ENCODE measurements at regions not wholly inside any gene's neighbourhood (a gene's known extent, or its start where the extent isn't known, plus 50 kb on each side); places are given as distances from the start of the nearest gene placed in this dataset.
"Not testable (repeated sequence)": the region's sequence is repeated elsewhere in the genome, so short reads cannot be mapped to it uniquely, and the experiment has no call there.

DNA sequence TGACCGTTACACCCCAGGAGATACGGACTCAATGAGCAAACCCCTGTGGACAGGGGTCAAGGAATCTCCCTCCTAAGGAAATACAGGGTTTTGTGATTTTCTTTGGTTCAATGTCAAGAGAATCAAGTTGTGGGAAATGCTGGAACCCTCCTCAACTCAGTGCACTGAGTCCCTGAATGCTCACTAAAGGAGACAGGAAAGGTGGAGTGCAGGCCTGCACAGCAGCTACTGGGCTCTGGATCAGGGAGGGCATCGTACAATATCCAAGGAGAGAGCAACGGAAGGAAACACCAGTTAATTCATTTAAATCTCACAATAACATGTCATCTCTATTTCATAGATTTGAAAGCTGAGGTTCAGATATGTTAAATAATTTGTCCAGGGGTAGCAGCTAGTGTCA is 263.5 kb upstream of the PLGLB1 start:
- H3K9me3 ChIP-seq; DNase-seq; H3K4me1 ChIP-seq; intact Hi-C loops (cut with DNase I; ENCODE audit: low total_unique reads); H3K27me3 ChIP-seq (replicated peaks in 1 of 7); H3K36me3 ChIP-seq; H3K4me3 ChIP-seq; H3K27ac ChIP-seq: not testable (repeated sequence)
- WGBS, 5 donors: 66 to 81% (median 79%) methylated on average over 4 of the region's 4 CpGs

DNA sequence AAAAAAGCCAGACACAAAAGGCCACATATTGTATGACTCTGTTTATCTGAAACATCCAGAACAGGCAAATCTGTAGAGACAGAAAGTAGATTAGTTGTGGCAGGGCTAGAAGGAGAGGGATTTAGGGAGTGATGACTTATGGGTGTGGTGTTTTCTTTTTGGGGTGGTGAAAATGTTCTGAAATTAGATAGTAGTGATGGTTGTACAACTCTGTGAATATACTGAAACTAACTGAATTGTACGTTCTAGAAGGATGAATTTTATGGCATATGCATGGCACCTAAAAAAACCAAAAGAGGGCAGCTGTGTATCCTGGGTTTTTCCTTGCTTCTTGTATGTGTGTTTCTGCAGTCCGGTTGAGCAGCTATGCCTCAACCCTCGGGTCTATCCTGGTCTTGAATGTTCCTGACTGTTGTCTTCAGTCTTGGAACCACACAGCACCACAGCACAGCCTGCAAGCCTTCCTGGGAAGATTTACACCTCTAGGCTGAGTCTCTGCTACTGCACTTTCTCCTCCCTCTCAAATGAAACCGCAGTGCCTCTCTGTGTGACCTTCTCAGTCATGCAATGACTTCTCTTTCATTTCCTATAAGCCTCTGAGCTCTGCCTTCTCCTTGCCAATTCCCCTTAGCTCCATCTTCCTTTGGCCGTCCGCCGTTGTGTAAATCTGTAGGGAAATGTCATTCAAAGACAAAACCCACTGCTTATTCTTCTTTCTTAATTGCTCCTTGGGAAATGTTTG is 269.1 kb upstream of the PLGLB1 start:
- DNase-seq; H3K9me3 ChIP-seq; H3K27ac ChIP-seq; intact Hi-C loops (cut with DNase I; ENCODE audit: low total_unique reads); H3K36me3 ChIP-seq; H3K27me3 ChIP-seq (replicated peaks in 1 of 7); H3K4me3 ChIP-seq; H3K4me1 ChIP-seq: not testable (repeated sequence)
- WGBS, 5 donors: 13 to 18% (median 16%) methylated on average over 4 to 6 of the region's 7 CpGs

DNA sequence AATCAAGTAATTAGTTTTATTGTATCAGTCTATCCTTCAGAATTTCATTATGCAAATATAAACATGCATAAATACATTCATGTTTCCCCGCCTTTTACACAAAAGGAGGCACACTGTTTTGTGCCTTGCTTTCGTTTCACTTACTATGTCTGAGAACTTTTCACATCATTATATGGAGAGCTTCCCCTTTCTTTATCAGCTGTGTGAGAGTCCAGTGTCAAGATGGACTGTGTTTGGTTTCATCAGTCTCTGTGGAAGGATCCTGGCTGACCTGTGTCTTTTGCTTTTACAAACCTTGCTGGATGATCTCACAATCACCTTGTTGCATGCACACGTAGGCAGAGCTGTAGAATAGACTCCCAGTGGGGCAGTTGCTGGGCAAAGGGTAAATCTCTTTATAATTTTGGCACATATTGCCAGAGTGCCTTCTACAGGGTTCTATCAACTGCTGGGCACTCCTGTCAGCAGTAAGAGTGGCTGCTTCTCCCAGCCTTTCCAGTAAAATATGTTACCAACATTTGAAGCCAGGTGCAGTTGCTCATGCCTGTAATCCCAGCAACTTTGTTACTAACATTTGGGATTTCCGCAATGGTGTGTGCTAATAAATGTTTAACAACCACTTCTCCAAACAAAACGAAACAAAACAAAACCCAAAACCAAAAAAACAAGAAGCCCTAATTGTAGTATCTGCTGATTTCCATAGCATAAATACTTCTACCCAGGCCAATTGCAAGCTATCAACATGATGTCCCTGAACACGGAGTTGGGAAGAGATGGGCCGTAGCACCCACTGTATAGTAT is 270.0 kb upstream of the PLGLB1 start:
- DNase-seq; H3K36me3 ChIP-seq; H3K27ac ChIP-seq; intact Hi-C loops (cut with DNase I; ENCODE audit: low total_unique reads); H3K4me3 ChIP-seq; H3K27me3 ChIP-seq (replicated peaks in 1 of 7); H3K4me1 ChIP-seq; H3K9me3 ChIP-seq: not testable (repeated sequence)
- WGBS, 5 donors: 64 to 76% (median 75%) methylated on average over 6 of the region's 7 CpGs

DNA sequence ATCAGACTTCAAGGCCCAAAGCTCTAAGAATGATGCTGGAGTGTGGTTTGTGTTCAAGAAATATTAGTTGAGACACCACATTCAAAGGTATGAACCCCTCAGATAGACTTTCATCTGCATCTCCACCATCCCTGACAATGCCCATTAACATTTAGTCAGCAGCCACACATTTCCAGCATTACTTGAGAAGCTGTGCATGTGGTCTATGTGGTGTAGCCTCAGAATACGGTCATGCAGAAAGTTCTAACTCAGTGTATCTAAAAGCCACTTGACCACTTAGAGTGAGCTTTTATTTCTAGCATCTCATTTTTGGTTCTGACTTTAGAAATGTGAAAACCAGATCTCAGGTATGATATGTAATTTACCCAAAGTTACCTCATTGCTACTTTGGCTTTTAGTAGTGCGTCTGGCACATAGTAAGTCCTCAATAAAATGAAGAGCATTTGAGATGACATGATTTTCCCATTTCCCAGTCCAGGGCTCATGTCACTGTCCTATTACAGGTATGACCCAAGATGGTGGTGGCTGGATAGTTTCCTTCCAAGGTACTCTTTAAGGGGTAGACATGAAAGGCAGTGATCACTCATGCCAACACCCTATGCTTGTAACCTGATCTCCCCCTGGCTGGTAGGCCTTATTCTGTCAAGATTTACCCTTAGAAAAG is 272.4 kb upstream of the PLGLB1 start:
- H3K4me3 ChIP-seq; intact Hi-C loops (cut with DNase I; ENCODE audit: low total_unique reads); H3K4me1 ChIP-seq; H3K36me3 ChIP-seq; DNase-seq; H3K27ac ChIP-seq; H3K9me3 ChIP-seq; H3K27me3 ChIP-seq (replicated peaks in 1 of 7): not testable (repeated sequence)
- WGBS, 5 donors: 90 to 98% (median 92%) methylated on average over 2 of the region's 2 CpGs

DNA sequence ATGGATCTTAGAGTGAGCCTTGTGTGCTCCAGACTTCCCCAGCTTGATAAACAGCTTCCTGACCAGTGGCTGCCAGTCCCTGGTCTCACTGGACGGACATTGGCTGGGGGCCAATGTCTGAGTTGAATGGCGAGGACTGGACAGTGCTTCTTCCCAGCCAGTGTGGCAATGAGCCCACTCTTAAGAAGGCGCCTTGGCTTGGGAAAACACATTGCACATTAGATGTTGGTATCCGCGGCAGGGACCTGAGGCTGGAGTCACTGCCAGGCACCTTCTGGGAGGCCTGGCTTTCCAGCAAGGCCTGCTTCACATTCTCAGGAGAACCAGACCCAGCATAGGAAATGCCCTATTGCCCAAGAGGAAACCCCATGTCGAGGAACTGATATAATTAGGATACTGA is 273.5 kb upstream of the PLGLB1 start:
- WGBS, 5 donors: 59 to 66% (median 61%) methylated on average over 3 to 6 of the region's 6 CpGs
- intact Hi-C loops (cut with DNase I; ENCODE audit: low total_unique reads); H3K9me3 ChIP-seq; H3K4me3 ChIP-seq; H3K4me1 ChIP-seq; DNase-seq; H3K27ac ChIP-seq; H3K27me3 ChIP-seq (replicated peaks in 1 of 7); H3K36me3 ChIP-seq: not testable (repeated sequence)

DNA sequence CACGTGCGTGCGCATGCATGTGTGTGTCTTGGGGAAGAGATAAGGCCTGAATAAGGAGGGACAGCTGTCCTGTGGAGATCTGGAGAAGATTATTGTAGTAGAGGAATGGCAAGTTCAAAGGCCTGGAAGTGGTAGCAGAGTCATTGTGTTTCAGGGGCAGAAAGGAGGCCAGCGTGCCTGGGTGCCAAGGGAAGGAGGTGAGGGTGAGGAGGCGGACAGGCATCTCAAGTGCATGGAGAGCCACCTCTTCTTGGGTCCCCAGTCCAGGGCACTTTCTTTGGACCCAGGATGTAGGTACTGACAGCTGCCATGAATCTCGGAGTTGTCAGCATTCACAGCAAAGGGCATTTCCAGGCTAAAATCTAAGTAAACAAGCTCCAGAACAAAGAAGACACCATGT is 279.7 kb upstream of the PLGLB1 start:
- DNase-seq; intact Hi-C loops (cut with DNase I; ENCODE audit: low total_unique reads); H3K36me3 ChIP-seq; H3K4me1 ChIP-seq; H3K27ac ChIP-seq; H3K9me3 ChIP-seq; H3K27me3 ChIP-seq (replicated peaks in 1 of 7); H3K4me3 ChIP-seq: not testable (repeated sequence)
- 89 to 98% (median 91%) methylated on average over 5 to 6 of the region's 6 CpGs for WGBS, 5 donors

DNA sequence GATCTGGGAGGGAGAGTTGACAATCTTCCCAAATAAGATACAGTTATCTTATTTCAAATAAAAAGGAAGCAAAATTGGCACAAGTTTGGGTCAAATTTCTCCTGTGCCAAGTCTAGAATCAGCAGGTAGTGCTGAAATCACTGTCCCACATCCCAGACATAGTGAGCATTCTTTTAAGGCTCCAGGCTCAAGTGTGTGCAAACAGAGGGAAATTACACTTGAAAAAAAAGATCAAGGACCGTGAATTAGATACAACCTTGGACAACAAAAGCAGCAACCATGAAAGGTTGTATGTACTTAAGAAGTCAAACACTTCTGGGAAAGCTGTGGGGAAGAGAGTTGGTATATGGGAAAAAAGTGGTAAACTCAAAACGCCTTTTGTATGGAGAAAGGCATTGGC is 280.2 kb upstream of the PLGLB1 start:
- 55 to 84% (median 79%) methylated on average over 1 to 2 of the region's 2 CpGs for WGBS, 5 donors
- H3K4me3 ChIP-seq; H3K36me3 ChIP-seq; H3K27ac ChIP-seq; H3K9me3 ChIP-seq; DNase-seq; H3K27me3 ChIP-seq (replicated peaks in 1 of 7); H3K4me1 ChIP-seq; intact Hi-C loops (cut with DNase I; ENCODE audit: low total_unique reads): not testable (repeated sequence)

DNA sequence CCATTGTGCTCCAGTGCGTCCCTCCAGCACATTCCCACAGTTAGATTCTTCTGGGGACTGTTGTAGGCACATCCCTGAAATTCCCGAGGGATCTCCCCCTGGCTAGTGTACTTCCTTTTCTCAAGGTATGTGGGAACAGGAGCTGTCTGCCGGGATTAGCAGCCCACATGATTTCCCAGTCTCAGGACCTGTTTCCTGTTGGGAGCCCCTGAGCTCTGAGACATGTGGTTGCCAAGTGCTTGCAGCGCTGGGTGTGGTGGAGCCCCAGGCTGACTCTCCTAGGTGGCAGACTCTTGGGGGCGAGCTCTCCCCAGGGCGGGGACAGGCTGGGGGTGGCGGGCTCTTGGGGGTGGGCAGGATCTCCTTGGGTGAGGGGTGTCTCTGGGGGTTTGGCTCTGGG is 287.0 kb upstream of the PLGLB1 start:
- 78 to 91% (median 81%) methylated on average over 3 of the region's 7 CpGs; no CpG with 5 or more reads in 2 of the 5 donors for whole genome bisulfite sequencing, 5 donors

DNA sequence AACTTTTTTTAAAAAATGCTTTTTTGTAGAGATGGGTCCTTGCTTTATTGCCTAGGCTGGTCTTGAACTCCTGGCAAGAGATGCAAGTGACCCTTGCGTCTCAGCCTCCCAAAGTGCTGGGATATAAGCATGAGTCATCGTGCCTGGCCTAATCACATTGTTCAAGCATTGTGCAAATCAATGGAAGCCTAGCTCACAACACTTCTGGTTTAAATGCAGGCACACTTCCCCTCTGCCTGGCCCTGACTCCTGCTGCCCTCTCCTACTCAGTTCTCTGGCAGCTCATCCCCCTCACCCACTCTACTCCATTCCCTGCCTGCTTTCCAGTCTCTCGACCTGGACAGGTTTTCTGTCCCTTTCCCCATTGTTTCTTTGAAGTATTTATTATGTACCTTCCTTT is 288.1 kb upstream of the PLGLB1 start:
- H3K27me3 ChIP-seq (replicated peaks in 1 of 7); H3K4me1 ChIP-seq; DNase-seq; H3K4me3 ChIP-seq; intact Hi-C loops (cut with DNase I; ENCODE audit: low total_unique reads); H3K27ac ChIP-seq; H3K9me3 ChIP-seq; H3K36me3 ChIP-seq: not testable (repeated sequence)
- WGBS, 5 donors: 31 to 64% (median 48%) methylated on average over 1 to 3 of the region's 3 CpGs

More for the DNA sequence above, 287.0 kb upstream of the PLGLB1 start:
- H3K4me1 ChIP-seq; DNase-seq; H3K36me3 ChIP-seq; H3K27ac ChIP-seq; H3K27me3 ChIP-seq (replicated peaks in 1 of 7); intact Hi-C loops (cut with DNase I; ENCODE audit: low total_unique reads); H3K4me3 ChIP-seq; H3K9me3 ChIP-seq: not testable (repeated sequence)

DNA sequence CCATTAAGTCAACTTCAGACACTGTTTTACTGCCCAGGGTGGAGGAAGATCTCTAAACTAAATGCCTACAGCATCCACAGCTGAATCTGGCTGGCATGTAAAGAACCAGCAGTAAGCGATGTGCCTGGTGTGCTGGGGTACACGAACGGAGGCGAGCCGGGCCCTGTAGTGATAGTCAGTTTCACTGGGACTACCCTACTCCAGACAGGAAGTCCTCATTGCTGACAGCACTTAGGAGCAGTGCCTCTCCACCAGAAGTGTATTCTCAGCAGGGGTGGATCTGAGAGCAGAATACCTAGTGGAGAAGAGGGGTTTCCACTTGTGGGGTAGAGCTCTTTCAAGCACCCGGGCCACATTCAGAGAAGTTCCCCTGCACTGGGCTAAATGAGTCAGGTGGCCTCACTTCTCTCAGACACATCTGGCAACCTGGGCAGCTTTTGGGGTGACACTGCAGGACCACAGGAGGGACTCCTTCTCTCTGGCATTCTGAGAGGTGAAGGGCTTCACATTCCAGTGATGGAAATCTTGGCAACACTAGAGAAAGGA is 290.3 kb upstream of the PLGLB1 start:
- H3K4me3 ChIP-seq; DNase-seq; H3K27me3 ChIP-seq (replicated peaks in 1 of 7); H3K36me3 ChIP-seq; H3K9me3 ChIP-seq; intact Hi-C loops (cut with DNase I; ENCODE audit: low total_unique reads); H3K27ac ChIP-seq; H3K4me1 ChIP-seq: not testable (repeated sequence)
- 74 to 89% (median 80%) methylated on average over 5 of the region's 6 CpGs; no CpG with 5 or more reads in 1 of the 5 donors for WGBS, 5 donors

DNA sequence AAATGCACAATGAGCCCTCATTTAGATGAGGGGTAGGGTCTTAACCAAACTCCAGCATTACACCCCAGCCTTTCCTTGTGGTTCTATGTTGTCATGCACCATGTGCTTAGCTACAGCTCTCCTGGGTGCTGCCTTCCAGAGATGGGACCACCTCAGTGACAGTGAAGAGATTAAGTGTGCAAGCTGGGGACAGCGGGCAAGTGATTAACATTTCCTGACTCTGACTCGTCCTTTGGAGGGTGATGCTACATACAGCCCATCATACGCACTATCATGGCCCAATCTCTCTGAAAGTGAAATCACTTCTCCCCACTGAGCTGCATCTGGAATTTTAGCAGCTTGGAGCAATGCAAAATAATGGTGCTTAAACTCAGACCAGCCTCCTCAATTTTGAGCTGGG is 293.0 kb upstream of the PLGLB1 start:
- H3K36me3 ChIP-seq; H3K4me1 ChIP-seq; H3K9me3 ChIP-seq; H3K27me3 ChIP-seq (replicated peaks in 1 of 7); intact Hi-C loops (cut with DNase I; ENCODE audit: low total_unique reads); H3K4me3 ChIP-seq; H3K27ac ChIP-seq; DNase-seq: not testable (repeated sequence)
- 40 to 85% (median 78%) methylated on average over 1 to 3 of the region's 3 CpGs for WGBS, 5 donors

All from spleen (tissue), 11 donors.